Peyer's patch (tissue), 4 donors: ENCODE measurements at regions not wholly inside any gene's neighbourhood (a gene's known extent, or its start where the extent isn't known, plus 50 kb on each side); places are given as distances from the start of the nearest gene placed in this dataset.

Experiments used
- DNase-seq, 3 donors: peaks; one replicate each; pipeline ENCODE4 v3.0.0-alpha.2; 2017 to 2019
- H3K27ac ChIP-seq, 4 donors: fragments of 200-600 bp; sonication (generic); one replicate each; pipeline ENCODE4 v1.5.1; 2016 to 2019
- H3K27me3 ChIP-seq, 2 donors: fragments of 200-600 bp; sonication (generic); one replicate each; pipeline ENCODE4 v1.5.1; 2019
- H3K36me3 ChIP-seq, 3 donors: fragments of 200-600 bp; sonication (generic); one replicate each; pipeline ENCODE4 v1.5.1; 2016 to 2019
- H3K4me1 ChIP-seq, 4 donors: fragments of 200-600 bp; sonication (generic); one replicate each; pipeline ENCODE4 v1.5.1; 2016 to 2019
- H3K4me3 ChIP-seq, 4 donors: fragments of 200-600 bp; sonication (generic); 1 replicate in 3 of 4; 2 replicates in 1 of 4; pipeline ENCODE4 v1.5.1; 2016 to 2019; ENCODE audit warnings: mild to moderate bottlenecking in 1 of 4
- H3K9me3 ChIP-seq, 4 donors: fragments of 200-600 bp; sonication (generic); one replicate each; pipeline ENCODE4 v1.5.1; 2016 to 2019; ENCODE audit warnings: mild to moderate bottlenecking in 1 of 4
- POLR2A ChIP-seq, 2 donors: fragments of 450-650 bp; IDR thresholded peaks; one replicate each; pipeline ENCODE4 v1.5.1; 2017; ENCODE audit warnings: antibody characterized with exemption in 2 of 2, mild to moderate bottlenecking in 2 of 2, moderate library complexity in 2 of 2
- TF ChIP-seq, protein P1 (sequence below), 6 experiments: fragments of 450-650 bp in 4 of 6; fragments of 200-600 bp in 2 of 6; sonication (generic) in 1 of 6; IDR thresholded peaks; one replicate each; pipeline ENCODE4 v1.5.1; 2017 to 2019; ENCODE audit warnings: antibody characterized with exemption in 6 of 6, mild to moderate bottlenecking in 3 of 6, moderate library complexity in 1 of 6

DNA sequence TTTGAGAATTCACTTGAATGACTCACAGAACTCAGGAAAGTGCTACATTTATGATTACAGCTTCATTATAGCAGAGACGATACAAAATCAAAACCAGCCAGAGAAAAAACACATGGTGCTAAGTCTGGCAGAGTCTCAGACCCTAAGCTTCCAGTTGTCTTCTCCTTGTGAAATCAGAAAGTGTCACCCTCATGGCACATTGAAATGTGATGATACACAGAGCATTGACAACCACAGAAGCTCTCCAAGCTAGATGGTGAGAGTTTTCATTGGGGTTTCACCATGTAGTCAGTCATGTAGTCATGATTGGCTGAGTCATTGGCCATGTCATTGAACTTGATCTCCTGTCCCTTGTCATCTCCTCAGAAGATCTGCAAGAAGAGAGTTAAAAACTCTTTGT lies 526.6 kb downstream of the MRPL39 start:
- Histone ChIP-seq H3K9me3 (peaks cover 0 to 6% (median 0%) of the 10 kb centered on the region in 4 donors), H3K36me3 (no peaks in the 10 kb centered on the region), H3K27ac (no peak overlapping the region), H3K4me3 (no peak overlapping the region), H3K4me1 (no peaks in the 10 kb centered on the region), H3K27me3 (no peaks in the 10 kb centered on the region)
- TF ChIP-seq, protein P1, sequence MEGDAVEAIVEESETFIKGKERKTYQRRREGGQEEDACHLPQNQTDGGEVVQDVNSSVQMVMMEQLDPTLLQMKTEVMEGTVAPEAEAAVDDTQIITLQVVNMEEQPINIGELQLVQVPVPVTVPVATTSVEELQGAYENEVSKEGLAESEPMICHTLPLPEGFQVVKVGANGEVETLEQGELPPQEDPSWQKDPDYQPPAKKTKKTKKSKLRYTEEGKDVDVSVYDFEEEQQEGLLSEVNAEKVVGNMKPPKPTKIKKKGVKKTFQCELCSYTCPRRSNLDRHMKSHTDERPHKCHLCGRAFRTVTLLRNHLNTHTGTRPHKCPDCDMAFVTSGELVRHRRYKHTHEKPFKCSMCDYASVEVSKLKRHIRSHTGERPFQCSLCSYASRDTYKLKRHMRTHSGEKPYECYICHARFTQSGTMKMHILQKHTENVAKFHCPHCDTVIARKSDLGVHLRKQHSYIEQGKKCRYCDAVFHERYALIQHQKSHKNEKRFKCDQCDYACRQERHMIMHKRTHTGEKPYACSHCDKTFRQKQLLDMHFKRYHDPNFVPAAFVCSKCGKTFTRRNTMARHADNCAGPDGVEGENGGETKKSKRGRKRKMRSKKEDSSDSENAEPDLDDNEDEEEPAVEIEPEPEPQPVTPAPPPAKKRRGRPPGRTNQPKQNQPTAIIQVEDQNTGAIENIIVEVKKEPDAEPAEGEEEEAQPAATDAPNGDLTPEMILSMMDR (IDR thresholded peaks at IDR 0.05): no peak
- TF ChIP-seq POLR2A (IDR thresholded peaks at IDR 0.05): no peak
- no peak for DNase-seq

- Histone ChIP-seq H3K9me3 (peaks cover 0 to 6% (median 0%) of the 10 kb centered on the region in 4 donors), H3K27me3 (no peaks in the 10 kb centered on the region), H3K4me3 (no peak overlapping the region), H3K36me3 (no peaks in the 10 kb centered on the region), H3K4me1 (no peaks in the 10 kb centered on the region), H3K27ac (no peak overlapping the region)
- DNase-seq: no peak
- TF ChIP-seq POLR2A (IDR thresholded peaks at IDR 0.05): no peak
- TF ChIP-seq, protein P1 (IDR thresholded peaks at IDR 0.05): no peak
These were observed 527.1 kb downstream of the MRPL39 start for GRCh38 chr21:25080141-25080540.

DNA sequence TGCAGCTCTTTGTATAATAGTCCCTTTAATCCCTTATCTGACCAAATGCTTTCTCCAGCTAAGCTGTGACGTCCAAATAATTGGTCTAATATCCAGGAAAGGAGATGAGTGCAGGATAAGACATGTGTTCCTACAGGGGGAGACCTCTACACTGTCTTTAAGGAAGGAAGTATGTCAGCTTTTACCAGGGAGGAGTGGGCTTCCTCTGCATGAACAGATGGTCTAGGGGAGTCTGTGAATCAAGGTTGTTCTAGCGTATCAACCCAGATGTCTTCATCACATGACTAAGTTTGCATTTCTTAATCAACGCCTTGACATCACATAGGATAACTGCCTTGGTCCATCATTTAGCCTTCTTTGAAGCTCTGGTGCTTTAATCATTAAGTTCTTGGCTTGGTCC lies 528.2 kb downstream of the MRPL39 start:
- H3K4me3 ChIP-seq: no peak overlapping the region
- no peaks in the 10 kb centered on the region for H3K4me1 ChIP-seq
- no peak overlapping the region for H3K27ac ChIP-seq
- no peaks in the 10 kb centered on the region for H3K36me3 ChIP-seq
- H3K9me3 ChIP-seq: peaks cover 0 to 6% (median 0%) of the 10 kb centered on the region in 4 donors
- no peak for DNase-seq
- no peak for TF ChIP-seq POLR2A (IDR thresholded peaks at IDR 0.05)
- TF ChIP-seq, protein P1 (IDR thresholded peaks at IDR 0.05): no peak
- no peaks in the 10 kb centered on the region for H3K27me3 ChIP-seq

- H3K4me3 ChIP-seq: no peak overlapping the region
- H3K27me3 ChIP-seq: no peaks in the 10 kb centered on the region
- no peaks in the 10 kb centered on the region for H3K4me1 ChIP-seq
- TF ChIP-seq POLR2A (IDR thresholded peaks at IDR 0.05): no peak
- TF ChIP-seq, protein P1 (IDR thresholded peaks at IDR 0.05): no peak
- H3K27ac ChIP-seq: no peak overlapping the region
- no peaks in the 10 kb centered on the region for H3K9me3 ChIP-seq
- DNase-seq: no peak
- H3K36me3 ChIP-seq: no peaks in the 10 kb centered on the region
These were observed 545.2 kb downstream of the MRPL39 start for GRCh38 chr21:25062061-25062460.

DNA sequence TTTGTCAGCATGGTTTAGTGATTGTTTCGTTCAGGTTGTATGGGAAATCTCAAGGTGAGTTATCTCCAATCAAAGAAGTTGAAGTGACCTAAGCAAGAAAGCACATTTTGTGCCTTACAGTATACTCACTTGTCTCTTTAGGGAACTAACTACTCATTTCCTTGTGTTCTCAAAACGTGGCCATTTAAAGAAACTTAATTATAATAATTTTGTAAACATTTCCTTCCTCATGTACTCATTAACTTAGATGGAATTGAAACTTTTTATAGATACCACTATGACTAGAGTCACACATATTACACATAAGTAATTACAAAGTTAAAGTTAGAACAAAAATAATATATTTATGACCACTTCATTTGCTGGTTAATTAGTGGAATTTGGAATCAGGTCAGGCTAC lies 552.6 kb downstream of the MRPL39 start:
- Histone ChIP-seq H3K9me3 (no peaks in the 10 kb centered on the region), H3K4me1 (no peaks in the 10 kb centered on the region), H3K27ac (no peak overlapping the region), H3K4me3 (no peak overlapping the region), H3K27me3 (no peaks in the 10 kb centered on the region), H3K36me3 (no peaks in the 10 kb centered on the region)
- TF ChIP-seq POLR2A (IDR thresholded peaks at IDR 0.05): no peak
- TF ChIP-seq, protein P1 (IDR thresholded peaks at IDR 0.05): no peak
- DNase-seq: no peak
